NCI-H460 (cell line): ENCODE measurements at regions not wholly inside any gene's neighbourhood (a gene's known extent, or its start where the extent isn't known, plus 50 kb on each side); places are given as distances from the start of the nearest gene placed in this dataset.

Experiments used
- DNase-seq: peaks from one replicate; pipeline ENCODE4 v3.0.0-alpha.2; 2016; ENCODE audit warnings: low read depth; ENCODE audit errors: extremely low read depth

DNA sequence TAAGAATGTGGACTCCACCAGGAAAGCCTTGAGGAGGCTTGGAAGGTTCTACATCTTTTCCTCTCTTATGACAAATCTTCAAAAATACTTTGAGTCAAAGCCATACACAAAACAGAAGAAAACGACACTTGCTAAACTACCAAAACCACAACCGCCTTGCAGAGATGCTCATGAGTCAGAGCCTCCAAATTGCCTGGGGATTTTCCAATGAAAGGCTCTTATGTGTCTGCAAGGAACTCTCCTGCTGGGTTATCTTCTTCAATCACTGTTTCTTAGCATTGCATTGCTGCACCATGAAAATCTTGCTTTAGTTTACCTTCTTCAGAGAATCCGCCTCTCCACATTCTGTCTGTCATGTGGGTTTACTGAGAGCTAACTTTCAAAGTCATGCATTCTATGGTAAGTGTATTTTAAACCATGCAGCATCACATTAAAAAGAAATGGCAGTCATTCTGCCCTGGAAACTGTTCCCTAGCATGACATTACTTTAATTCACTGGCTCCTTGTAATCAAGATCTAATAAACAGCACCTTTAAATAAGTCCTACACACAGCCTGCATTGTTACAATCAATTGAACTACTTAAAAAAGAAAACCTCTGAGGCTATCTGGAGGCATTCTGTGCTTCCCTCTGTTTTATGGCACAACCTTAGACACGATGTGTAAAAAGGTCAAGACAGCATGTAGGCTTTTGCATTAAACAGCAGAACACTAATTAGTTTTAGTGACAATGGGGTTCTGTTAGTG is 210.0 kb upstream of the FOXD3 start:
- DNase-seq = no peak

DNA sequence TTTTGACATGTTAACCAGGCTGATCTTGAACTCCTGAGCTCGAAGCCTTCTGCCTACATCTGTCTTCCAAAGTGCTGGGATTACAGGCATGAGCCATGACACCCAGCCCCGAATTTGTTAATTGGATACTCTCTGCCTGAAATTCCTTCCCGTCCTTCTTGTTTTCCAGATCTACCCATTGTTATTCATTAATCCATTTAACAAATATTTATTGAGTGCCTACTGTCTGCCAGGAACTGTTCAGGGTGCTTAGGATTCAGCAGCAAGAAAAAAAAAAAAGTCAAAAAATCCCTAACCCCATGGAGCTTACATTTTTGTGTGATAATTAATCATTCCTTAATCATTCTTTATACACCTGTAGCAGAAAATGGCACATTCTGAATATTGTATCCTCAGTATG is 206.8 kb upstream of the FOXD3 start:
- DNase-seq = no peak

DNA sequence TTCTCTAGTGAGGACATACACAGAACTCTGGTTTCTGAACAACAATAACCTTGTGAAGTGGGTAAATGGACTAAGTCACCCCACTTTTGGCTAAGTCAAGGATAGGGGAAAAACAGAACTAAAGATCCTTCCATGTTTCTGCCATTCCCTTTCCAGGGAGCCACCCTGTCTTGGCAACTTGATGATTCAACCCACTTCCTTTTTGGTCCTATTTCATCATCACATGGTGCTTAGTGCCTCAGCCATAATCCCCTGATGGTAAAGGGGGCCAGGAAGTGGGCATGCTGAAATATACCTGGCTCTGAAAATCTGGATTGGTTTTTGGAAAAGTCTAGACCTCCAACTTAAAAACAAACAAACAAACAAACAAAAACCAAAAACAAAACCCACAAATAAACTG is 206.4 kb upstream of the FOXD3 start:
- DNase-seq = no peak

DNA sequence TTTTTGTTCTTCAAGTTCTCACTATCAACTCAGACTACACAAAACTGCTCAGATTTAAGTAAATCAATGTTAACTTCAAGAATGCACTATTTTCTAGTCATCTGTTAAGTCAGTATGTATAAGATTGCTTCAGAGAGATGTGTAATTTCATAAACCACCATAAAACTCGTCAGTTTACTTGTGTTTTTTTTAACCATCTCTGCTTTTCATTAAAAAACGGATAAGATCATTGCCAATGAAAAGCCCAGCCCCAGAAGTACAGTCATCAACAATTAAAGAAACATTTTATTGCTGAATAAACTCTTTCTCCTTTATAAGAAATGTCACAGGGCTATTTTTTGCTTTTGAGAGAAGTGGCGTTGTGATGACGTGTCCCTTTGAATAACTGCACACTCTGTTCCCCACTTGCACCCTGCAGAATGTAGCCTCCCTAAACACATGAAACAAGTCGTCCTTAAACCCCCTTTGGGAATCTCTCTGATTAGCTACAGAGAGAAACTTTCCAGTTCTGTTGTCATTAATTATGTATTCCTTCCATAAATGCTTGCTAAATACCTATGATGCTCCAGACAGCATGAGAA is 202.7 kb upstream of the FOXD3 start:
- no peak for DNase-seq

DNA sequence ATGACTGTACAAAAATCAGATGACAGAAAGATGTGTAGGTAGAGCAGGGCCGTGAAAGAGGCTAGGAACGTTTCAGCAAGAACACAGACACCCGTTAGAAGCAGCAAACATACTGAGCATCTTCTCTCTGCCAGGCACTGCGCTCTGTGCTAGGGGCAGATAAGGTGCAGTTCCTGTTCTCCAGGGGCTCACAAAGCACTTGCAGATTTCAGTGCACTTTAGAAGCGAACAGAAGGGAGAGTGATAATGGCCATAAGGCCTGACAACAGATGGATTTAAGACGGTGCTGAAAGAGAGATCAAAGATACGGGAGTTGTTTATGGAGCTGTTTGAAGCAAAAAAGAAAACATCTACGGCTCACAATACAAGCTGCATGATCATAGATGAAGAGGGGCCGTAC is 200.3 kb upstream of the FOXD3 start:
- no peak for DNase-seq

DNA sequence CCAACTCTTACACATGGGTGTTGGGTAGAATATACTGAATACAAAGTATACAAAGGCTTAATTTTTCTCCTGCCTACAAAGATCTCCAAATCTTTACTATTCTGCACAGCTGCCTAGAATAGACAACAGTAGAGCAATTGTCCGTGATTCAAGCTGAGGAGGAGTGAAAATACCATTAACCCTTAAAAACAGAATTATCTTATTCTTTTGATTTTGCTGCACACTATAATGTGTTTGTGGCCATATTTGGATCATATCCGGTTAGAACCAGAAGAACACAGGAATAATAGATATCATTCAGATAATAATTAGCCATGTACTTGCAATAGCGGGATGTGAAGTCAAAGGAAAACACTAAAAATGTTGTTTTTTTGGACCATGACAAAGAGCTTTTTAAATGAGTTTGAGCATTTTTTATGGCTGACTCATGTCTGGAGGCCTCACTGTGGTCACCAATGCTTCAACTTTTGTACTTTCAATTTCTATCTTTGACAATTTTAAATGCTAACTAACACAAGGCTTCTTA is 197.6 kb upstream of the FOXD3 start:
- DNase-seq = no peak

DNA sequence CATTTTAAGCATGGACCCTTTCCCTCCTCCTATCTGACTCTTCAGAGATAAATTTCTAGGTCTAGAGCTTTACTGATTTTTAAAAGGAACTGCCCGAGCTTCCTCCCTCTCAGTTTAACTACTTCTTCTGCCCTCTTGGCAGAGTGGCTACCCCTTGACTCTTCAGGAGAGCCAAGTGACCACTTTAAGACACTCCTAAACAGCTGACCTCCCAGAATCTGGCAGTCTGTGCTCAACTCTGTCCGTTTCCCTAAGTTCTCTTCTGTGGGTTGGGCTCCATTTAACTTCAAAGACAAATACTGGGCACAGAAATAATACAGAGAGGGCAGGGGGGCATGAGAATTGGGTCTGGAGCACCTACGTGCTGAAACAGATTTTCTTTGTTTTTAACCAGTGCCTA is 196.3 kb upstream of the FOXD3 start:
- no peak for DNase-seq

DNA sequence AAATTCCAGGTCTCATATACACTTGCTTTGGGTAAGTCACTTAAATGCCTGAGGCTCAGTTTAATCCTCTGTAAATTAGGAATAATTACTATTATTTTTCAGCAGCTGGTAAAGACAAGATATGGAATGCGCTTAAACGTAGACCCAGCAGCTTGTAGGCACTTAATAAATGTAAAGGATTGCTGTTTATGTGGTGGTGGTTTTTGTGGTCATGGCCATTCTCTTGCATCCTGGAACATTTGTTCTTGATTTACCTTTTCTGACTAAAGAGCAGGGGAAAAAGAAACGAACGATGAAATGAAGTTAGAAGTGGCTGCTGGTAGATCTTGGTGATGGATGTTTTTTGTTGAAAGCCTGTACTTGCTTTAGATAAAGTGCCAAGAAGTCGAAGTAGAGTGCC is 195.0 kb upstream of the FOXD3 start:
- DNase-seq = no peak

DNA sequence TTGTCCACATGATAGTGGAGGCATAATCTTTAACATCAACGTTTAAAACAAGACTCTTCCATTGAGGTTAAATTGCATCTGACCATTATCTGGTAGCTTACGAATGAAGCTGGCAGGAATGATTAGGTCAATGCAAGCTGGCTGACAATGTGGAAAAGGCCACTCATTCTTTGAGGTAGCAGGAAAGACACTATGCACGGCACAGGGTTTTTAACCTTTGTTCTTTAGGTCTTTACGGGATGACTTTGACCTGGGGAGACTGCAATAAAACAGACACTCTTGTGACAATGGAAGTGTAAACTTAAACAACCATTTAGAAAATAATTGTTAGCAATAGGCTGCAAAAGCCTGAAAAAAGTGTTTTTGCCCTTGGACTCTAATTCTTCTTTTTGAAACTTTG is 193.8 kb upstream of the FOXD3 start:
- no peak for DNase-seq

DNA sequence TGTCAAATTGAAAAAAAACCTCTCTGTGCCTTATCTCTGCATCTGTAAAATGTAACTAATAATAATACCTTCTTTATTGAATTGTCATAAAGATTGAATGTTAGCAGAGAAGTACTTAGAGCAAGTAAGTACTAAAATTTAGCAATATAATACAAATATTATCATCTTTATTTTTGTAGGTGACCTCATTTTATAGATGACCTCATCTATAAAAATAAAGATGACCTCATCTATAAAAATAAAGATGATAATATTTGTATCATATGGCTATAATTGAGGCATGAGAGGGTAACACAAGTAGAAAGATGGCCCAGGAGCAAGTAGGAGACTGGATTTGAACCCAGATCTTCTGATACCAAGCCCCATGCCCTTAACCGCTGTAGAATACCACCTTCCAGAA is 193.2 kb upstream of the FOXD3 start:
- DNase-seq = no peak

DNA sequence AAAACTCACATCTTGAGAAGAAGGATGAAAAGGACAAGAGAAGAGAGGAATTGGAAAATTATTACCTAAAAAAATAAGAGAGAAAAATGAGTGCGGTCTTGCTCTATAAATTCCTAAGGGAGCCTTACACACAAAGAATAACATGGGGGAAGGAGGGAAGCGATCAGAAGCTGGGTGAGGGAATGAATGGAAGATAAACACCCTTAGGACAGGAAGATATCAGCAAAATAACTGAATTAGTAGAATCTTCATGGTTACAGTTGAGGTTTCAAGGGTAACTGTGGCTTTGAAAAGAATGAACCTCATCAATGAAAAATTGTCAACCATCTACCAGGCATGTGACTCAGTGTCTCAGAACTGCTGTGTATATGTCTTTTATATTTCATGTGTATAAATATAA is 192.5 kb upstream of the FOXD3 start:
- DNase-seq = no peak

DNA sequence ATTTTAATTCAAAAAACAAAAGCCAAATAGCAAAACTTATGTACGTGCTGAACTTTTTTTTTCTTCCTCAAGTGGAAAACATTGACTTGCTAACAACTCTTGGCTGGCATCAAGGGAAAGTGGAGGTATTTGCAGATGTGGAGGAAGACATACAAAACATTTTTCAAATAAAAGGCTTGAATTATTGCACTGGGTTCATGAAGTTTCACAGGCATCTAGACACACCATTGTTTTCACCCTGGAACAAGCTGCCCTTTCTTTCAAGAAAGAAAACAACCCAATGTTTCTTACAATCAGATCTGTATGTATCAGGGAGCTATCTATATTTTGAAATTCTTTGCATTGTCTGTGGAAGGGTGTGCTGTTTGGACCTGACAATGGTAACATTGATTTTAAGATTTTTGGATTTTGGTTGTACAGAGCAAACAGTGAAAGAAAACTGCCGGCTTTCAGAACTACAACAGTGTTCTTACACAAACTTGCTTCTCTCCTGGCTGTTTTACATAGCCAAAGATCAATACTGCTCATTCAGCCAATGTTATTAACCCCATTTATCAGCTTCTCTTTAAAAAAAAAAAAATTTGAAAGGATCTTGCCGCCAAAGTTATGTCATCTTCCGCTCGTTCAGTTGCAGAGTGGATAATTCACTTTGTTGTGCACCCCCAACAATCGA is 187.7 kb upstream of the FOXD3 start:
- no peak for DNase-seq

DNA sequence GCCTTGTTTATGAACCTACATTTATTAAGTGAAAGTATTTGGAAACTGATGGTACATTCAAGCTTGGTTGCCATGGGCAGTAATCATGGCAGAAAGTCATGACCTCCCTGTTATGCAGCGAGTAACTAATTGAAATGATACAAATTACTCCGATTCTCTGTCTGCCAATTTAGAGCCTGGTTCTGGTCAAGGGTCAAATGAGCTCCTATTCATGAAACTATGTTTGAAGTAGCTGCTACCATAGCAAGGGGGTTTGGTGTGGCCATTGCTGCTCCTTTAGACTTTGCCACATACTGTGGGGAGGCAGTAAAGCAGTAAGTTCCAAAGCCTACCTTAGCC is 187.2 kb upstream of the FOXD3 start:
- no peak for DNase-seq

DNA sequence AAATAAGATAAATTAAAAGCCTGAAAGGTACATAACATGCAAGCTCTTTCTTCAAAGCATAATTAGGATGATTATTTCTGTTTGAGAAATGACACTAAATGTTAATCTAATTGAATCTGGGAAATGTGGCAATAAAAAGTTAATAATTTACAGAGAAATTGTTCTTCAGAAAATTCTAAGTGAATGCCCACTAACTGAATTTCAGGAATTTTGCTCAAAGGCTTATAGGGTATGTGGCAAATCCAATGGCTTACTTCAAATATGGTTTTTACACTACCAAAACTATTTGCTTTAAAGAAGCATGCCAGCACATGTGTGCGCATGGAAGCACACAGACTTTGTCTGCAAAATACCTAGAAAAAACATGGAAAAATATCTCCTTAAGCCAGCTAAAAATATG is 186.6 kb upstream of the FOXD3 start:
- DNase-seq = no peak

DNA sequence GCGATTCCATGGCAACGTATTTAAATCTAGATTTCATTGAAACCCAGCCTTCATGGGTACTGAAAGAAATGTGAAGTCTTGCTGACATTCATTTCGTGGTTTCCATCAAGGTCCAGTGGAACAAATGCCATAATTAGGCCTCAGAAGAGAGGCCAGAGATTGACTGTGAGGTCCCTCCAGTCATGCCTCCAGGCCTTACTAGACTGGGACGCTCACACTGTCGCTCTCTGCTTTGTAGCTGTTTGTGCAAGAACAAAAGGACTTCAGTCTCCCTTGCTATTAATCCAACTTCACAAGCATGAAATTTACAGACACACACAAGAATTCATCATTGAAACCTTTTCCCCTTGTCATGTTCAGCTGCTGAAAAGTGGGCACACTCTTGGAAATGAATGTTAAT is 180.4 kb upstream of the FOXD3 start:
- no peak for DNase-seq

DNA sequence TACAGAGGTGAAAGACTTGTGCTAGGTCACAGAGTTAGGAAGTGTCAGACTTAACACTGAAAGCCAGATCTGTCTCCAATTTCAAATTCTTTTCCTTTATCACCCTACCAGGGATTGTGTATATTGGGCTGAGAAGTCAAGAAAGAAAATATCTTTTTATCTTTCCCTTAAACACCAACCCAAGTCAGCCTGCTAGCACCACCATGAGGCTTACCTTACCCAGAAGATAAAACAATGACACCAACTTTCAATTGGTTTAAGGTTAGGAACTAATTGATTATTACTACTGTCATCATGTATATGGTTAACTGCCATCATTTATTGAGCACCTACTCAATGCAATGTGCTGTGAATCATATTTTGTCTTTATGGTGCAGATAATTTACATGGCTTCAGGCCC is 178.9 kb upstream of the FOXD3 start:
- no peak for DNase-seq

DNA sequence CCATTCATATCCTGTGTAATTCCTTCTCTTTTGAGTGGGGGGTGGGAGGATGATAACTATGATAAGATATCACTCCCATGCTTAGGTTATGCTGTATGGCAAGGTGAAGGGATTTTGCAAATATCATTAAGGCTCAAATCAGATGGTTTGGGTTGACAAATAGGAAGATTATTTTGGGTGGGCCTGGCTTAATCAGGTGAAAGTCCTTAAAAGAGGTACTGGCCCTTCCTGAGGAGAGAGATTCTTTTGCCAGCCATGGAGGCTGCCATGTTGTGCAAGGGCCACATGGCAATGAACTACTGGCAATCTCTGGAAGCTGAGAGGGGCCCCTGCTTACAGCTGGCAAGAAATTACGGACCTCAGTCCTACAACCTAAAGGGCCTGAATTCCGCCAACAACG is 174.6 kb upstream of the FOXD3 start:
- DNase-seq = no peak

DNA sequence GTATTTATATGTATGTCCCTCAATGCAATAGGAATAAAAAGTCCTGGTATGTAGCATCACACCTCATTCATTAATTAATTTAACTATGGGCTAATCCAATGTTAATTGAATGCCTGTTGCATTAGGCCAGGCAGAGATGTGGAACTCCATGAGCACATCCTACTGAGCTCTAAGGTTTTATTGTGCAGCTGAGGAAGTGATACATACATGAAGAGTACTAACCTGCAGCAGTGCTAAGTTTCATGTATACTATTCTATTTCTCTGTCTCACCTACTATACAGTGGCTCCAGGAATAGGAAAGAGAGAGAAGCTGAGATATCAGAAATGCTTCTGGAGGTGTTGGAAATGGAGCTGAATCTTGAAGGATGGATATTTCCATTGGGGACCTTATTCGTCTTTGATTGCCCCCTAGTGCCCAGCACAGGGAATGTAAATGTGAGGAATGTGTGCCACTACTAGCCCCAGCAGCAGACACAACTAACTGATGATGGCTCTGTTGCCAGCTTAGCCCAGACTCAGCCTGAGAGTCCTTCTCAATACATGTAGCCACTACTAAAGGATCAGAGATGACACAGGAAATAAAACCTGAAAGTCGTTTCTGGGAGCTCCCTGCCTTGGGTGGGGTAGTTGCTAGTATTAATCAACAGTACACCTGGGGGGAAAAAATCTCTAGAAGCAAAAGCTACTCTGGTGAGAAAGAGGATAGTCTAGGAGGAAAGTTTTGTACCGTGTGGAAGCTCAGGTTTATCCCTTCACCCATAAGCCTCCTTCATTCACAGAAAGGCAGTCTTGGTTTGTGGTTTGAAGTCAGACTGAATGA is 173.3 kb upstream of the FOXD3 start:
- peak; percentile 27 for DNase-seq

DNA sequence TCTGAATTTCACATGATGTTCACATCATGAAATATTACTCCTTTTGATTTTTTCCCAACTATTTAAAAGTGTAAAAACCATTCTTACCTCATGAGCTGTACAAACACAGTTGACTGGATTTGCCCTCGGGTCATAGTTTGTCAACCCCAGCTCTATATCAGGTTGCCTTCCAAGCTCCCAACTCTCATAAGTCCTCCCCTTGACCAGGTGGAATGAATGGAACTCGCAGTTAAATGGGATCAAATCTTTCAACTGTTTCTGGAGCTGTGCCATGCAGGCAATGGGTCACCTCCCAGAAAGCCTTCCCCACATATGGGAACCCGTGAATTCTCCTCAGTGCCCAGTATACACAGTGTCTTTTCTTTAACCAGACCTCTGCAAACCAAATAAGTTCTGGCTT is 169.8 kb upstream of the FOXD3 start:
- no peak for DNase-seq

DNA sequence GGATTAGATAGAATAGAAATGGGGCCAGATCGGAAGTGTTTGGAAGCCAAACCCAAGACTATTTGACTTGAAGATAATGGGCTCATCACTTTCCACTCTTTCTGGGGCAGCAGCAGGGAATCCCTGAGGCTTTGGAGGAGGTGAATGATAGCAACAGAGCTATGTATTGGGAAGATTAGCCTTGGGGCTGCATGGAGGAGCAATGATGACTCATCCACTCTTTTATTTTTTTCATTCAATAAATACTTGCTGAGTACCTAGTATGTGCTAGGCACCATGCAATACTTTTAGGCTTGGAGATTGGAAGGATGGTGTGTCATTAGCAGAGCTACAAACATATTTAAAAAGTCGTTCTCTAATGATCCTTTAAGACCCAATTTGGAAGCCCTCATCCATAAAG is 166.9 kb upstream of the FOXD3 start:
- no peak for DNase-seq

DNA sequence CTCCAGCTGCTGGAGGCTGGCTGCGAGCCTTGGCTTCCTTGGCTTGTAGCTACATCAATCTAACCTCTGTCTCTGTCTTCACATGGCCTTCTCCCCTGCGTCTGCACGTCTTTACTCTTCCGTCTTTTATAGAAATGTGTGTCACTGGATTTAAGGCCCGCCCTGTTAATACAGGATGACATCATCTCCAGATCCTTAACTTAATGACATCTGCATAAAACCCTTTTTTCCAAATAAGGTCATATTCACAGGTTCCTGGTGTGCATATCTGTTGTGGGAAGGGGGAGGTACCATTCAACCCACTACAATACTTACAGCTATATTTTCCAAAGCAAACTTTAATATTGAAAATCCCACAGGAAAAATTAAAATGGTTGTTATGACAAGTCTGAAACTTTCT is 165.3 kb upstream of the FOXD3 start:
- no peak for DNase-seq
